Loucy (cell line): ENCODE measurements at regions not wholly inside any gene's neighbourhood (a gene's known extent, or its start where the extent isn't known, plus 50 kb on each side); places are given as distances from the start of the nearest gene placed in this dataset.
"Not testable (repeated sequence)": the region's sequence is repeated elsewhere in the genome, so short reads cannot be mapped to it uniquely, and the experiment has no call there.

ENCODE experiments used
- EZH2phosphoT487 ChIP-seq: fragments of 200-600 bp; IDR thresholded peaks from 2 replicates; pipeline ENCODE4 v1.6.1; 2018; ENCODE audit warnings: antibody characterized with exemption, mild to moderate bottlenecking, moderate library complexity, borderline replicate concordance
- TF ChIP-seq, protein P1 (sequence below): fragments of 200-600 bp; sonication (generic); conservative IDR thresholded peaks from 2 replicates; pipeline ENCODE4 v1.5.1; 2014; ENCODE audit warnings: mild to moderate bottlenecking, antibody characterized with exemption, low read length

DNA sequence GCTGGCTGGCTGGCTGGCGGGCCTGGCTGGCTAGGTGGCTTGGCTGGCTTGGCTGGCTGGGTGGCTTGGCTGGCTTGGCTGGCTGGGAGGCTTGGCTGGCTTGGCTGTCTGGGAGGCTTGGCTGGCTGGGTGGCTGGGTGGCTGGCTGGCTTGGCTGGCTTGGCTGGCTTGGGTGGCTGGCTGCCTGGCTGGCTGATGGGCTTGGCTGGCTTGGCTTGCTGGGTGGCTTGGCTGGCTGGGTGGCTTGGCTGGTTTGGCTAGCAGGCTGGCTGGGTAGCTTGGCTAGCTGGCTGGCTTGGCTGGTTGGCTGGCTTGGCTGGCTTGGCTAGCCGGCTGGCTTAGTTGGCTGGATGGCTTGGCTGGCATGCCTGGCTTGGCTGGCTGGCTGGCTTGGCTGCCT is 2834.1 kb downstream of the RPIA start:
- TF ChIP-seq, protein P1, sequence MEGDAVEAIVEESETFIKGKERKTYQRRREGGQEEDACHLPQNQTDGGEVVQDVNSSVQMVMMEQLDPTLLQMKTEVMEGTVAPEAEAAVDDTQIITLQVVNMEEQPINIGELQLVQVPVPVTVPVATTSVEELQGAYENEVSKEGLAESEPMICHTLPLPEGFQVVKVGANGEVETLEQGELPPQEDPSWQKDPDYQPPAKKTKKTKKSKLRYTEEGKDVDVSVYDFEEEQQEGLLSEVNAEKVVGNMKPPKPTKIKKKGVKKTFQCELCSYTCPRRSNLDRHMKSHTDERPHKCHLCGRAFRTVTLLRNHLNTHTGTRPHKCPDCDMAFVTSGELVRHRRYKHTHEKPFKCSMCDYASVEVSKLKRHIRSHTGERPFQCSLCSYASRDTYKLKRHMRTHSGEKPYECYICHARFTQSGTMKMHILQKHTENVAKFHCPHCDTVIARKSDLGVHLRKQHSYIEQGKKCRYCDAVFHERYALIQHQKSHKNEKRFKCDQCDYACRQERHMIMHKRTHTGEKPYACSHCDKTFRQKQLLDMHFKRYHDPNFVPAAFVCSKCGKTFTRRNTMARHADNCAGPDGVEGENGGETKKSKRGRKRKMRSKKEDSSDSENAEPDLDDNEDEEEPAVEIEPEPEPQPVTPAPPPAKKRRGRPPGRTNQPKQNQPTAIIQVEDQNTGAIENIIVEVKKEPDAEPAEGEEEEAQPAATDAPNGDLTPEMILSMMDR = not testable (repeated sequence)
- not testable (repeated sequence) for TF ChIP-seq EZH2phosphoT487
